ENCODE measurements at regions not wholly inside any gene's neighbourhood (a gene's known extent, or its start where the extent isn't known, plus 50 kb on each side); places are given as distances from the start of the nearest gene placed in this dataset.

DNA sequence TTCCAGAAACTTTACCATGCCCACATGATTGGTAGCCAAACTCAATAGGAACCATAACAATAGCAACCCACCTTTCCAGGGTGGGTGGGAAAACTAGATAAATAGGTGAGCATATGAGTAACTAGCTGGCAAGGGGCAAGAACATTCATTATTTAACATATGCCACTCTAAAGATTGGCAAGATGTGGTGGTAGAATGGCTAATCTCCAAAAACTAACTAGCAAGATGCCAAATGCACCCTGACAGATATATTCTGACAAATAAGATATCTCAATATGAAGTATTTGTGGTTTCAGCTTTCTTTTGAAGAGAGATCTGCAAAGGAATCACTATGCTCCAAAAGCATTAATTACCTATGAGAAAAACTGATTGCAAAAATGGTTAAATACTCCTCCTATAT, 895.6 kb downstream of the TLE1 start (continued):
- TF ChIP-seq, protein P1, sequence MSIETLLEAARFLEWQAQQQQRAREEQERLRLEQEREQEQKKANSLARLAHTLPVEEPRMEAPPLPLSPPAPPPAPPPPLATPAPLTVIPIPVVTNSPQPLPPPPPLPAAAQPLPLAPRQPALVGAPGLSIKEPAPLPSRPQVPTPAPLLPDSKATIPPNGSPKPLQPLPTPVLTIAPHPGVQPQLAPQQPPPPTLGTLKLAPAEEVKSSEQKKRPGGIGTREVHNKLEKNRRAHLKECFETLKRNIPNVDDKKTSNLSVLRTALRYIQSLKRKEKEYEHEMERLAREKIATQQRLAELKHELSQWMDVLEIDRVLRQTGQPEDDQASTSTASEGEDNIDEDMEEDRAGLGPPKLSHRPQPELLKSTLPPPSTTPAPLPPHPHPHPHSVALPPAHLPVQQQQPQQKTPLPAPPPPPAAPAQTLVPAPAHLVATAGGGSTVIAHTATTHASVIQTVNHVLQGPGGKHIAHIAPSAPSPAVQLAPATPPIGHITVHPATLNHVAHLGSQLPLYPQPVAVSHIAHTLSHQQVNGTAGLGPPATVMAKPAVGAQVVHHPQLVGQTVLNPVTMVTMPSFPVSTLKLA (IDR thresholded peaks at IDR 0.05) = no peak
- no peak for TF ChIP-seq SP2 (CRISPR knock-in tag; IDR thresholded peaks at IDR 0.05)
- TF ChIP-seq PTBP1 (IDR thresholded peaks at IDR 0.05; ENCODE audit: low read depth, low read length, poor library complexity, severe bottlenecking) = no peak
- TF ChIP-seq, protein P2, sequence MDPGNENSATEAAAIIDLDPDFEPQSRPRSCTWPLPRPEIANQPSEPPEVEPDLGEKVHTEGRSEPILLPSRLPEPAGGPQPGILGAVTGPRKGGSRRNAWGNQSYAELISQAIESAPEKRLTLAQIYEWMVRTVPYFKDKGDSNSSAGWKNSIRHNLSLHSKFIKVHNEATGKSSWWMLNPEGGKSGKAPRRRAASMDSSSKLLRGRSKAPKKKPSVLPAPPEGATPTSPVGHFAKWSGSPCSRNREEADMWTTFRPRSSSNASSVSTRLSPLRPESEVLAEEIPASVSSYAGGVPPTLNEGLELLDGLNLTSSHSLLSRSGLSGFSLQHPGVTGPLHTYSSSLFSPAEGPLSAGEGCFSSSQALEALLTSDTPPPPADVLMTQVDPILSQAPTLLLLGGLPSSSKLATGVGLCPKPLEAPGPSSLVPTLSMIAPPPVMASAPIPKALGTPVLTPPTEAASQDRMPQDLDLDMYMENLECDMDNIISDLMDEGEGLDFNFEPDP (CRISPR knock-in tag; conservative IDR thresholded peaks at IDR 0.05) = no peak

DNA sequence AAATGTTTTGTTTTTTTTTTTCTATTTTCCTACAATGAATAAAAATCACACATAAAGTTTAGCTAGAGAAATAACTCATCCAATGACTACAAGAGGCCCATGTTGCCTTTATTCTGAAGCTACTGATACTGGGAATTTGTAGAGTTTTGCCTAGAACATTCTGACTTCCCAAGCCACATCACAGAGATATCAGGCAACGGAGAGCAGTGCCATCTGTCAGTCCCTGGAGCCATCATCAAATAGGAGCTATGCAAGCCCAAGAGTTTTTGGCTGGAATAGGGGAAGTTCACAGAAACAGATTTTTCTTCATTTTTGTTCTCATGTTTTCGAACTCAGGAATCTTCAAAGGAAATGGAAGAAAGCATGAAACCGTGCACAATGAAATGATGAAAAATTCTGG, 896.6 kb downstream of the TLE1 start:
- in situ Hi-C loops (cut with HindIII; ENCODE audit: extremely low pct_ligation_motif_present, low pct_unique_long_range_greater_than_20kb) = no loop called here
- POLR2A ChIA-PET = no interaction called here
- no peaks in the 10 kb centered on the region for H3K36me3 ChIP-seq (replicated peaks in 1 of 2; ENCODE audit: control insufficient read depth in 1 of 2, insufficient read depth in 2 of 2, low read length in 2 of 2)
- 2% methylated on average over 3 of the region's 3 CpGs for WGBS (ENCODE audit: low lambda C conversion rate)
- no peak overlapping the region for H3K9ac ChIP-seq (ENCODE audit: insufficient read depth, low read depth, low read length)
- CTCF ChIA-PET (ENCODE audit: low intra/inter-chr PET ratio, low total read pairs) = no interaction called here
- no peak overlapping the region for H3K4me3 ChIP-seq (replicated peaks in 1 of 3; ENCODE audit: insufficient read depth in 1 of 3, low read depth in 2 of 3, low read length in 3 of 3)
- H3K9me3 ChIP-seq (ENCODE audit: low read length) = peaks cover 14% of the 10 kb centered on the region; the same call in 1 of the 2 replicates
- no peaks in the 10 kb centered on the region for H3K79me2 ChIP-seq (ENCODE audit: insufficient read depth, low read length)
- ATAC-seq (no peak), FAIRE-seq (no peak), DNase-seq (ENCODE audit: low spot score) (no peak)
- no peak overlapping the region for H3K27ac ChIP-seq (ENCODE audit: extremely low read length, insufficient read depth, low read length)
- H3K4me1 ChIP-seq (ENCODE audit: insufficient read depth, low read length) = no peaks in the 10 kb centered on the region
- H3K4me2 ChIP-seq (ENCODE audit: low read depth, low read length) = no peak overlapping the region
- intact Hi-C loops (cut with micrococcal nuclease; ENCODE audit: unreplicated experiment) = no loop called here
- no peaks in the 10 kb centered on the region for H4K20me1 ChIP-seq (ENCODE audit: insufficient read depth, low read length)
- no TSS peak for BruUV-seq (replicated peaks)
- H3K27me3 ChIP-seq (ENCODE audit: control insufficient read depth in 1 of 2, insufficient read depth in 2 of 2, low read length in 2 of 2) = no peaks in the 10 kb centered on the region
- H2AFZ ChIP-seq (ENCODE audit: low read length) = no peak overlapping the region
- TF ChIP-seq ZNF318 (CRISPR knock-in tag; IDR thresholded peaks at IDR 0.05) (no peak), TCF7L2 (IDR thresholded peaks at IDR 0.05; ENCODE audit: low read depth, low read length) (no peak)
